Fibroblast of lung (primary cell): ENCODE measurements at regions not wholly inside any gene's neighbourhood (a gene's known extent, or its start where the extent isn't known, plus 50 kb on each side); places are given as distances from the start of the nearest gene placed in this dataset.

ENCODE experiments used
- DNase-seq, 2 donors: peaks; one replicate each; pipeline versions ENCODE4 v3.0.0 to v3.0.0-alpha.2; 2010; ENCODE audit warnings: low read depth in 2 of 2
- H2AFZ ChIP-seq: 2 replicates; pipeline ENCODE4 v1.5.1; 2012; ENCODE audit warnings: low read length, control low read depth, inconsistent platforms
- H3K27ac ChIP-seq: 2 replicates; pipeline ENCODE4 v1.5.1; 2011; ENCODE audit warnings: low read length, control low read depth; ENCODE audit not compliant: insufficient read depth
- H3K27me3 ChIP-seq: 2 replicates; pipeline ENCODE4 v1.5.1; 2011; ENCODE audit warnings: mild to moderate bottlenecking, low read length; ENCODE audit not compliant: control insufficient read depth, insufficient read depth
- H3K36me3 ChIP-seq: 2 replicates; pipeline ENCODE4 v1.5.1; 2011; ENCODE audit warnings: low read length; ENCODE audit not compliant: control insufficient read depth, insufficient read depth
- H3K4me1 ChIP-seq: 2 replicates; pipeline ENCODE4 v1.5.1; 2011; ENCODE audit warnings: low read length; ENCODE audit not compliant: control insufficient read depth, insufficient read depth; ENCODE audit errors: extremely low read depth
- H3K4me2 ChIP-seq: 2 replicates; pipeline ENCODE4 v1.5.1; 2011; ENCODE audit warnings: low read length, control low read depth; ENCODE audit not compliant: insufficient read depth; ENCODE audit errors: extremely low read depth
- H3K4me3 ChIP-seq, 4 experiments: fragments of 200-600 bp in 1 of 4; sonication (generic) in 1 of 4; replicated peaks in 1 of 4; 2 replicates each; pipeline ENCODE4 v1.5.1; 2011 to 2016; ENCODE audit warnings: low read length in 4 of 4, low read depth in 3 of 4, mild to moderate bottlenecking in 3 of 4, control low read depth in 2 of 4, inconsistent platforms in 1 of 4, mixed read lengths in 1 of 4; ENCODE audit not compliant: insufficient read depth in 1 of 4; ENCODE audit errors: control extremely low read depth in 1 of 4
- H3K79me2 ChIP-seq: 2 replicates; pipeline ENCODE4 v1.5.1; 2012; ENCODE audit warnings: mild to moderate bottlenecking, low read length, inconsistent platforms; ENCODE audit not compliant: control insufficient read depth, insufficient read depth
- H3K9ac ChIP-seq: 2 replicates; pipeline ENCODE4 v1.5.1; 2011; ENCODE audit warnings: mild to moderate bottlenecking, low read length, control low read depth; ENCODE audit not compliant: insufficient read depth
- H3K9me3 ChIP-seq: 2 replicates; pipeline ENCODE4 v1.5.1; 2012; ENCODE audit warnings: low read depth, low read length; ENCODE audit not compliant: control insufficient read depth, insufficient read depth
- H4K20me1 ChIP-seq: 2 replicates; pipeline ENCODE4 v1.5.1; 2011; ENCODE audit warnings: low read length; ENCODE audit not compliant: control insufficient read depth, insufficient read depth; ENCODE audit errors: extremely low read depth
- EZH2 ChIP-seq: IDR thresholded peaks from 2 replicates; pipeline ENCODE4 v1.5.1; 2012; ENCODE audit warnings: low read length, control low read depth, mild to moderate bottlenecking; ENCODE audit errors: missing control alignments
- TF ChIP-seq, protein P1 (sequence below), 2 donors: IDR thresholded peaks in 1 of 2; conservative IDR thresholded peaks in 1 of 2; 1 replicate in 1 of 2; 2 replicates in 1 of 2; pipeline ENCODE4 v1.5.1; 2011 to 2012; ENCODE audit warnings: low read length in 2 of 2, control low read depth in 1 of 2, inconsistent platforms in 1 of 2, low read depth in 1 of 2, mild to moderate bottlenecking in 1 of 2

DNA sequence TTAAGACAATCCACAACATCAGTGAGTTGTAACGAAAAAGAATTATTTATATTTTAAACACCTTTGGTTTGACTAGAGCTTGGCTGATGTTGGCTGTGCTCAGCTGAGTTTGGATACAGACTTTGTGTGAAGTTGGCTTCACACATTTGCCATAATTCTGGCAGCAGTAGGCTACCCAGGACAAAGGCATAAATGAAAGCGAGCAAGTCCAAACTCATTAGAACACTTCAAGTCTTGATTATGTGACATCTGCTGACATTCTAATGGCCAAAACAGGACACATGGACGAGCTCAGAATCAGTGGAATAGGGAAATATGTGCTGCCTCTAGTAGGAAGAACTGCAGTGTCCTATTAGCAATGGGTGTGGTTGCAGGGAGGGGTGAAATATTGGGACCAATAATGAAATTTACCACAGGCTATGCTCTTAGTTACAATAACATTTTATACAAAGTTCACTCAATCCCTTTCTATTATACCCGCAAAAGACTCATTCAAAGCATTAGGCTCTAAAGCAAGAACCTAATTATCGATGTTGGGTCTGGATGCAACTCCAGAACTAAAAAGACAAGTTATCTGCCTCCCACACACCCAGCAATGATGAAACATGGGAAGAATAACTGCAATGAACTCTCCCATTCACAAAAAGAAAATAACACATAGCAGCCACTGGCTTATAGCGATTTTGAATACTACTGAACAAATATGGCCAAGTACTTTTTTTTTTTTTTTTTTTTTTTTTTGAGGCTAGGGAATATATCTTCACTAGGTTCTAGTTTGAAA lies 493.9 kb upstream of the RASGRP1 start:
- no peak for TF ChIP-seq EZH2
- TF ChIP-seq, protein P1, sequence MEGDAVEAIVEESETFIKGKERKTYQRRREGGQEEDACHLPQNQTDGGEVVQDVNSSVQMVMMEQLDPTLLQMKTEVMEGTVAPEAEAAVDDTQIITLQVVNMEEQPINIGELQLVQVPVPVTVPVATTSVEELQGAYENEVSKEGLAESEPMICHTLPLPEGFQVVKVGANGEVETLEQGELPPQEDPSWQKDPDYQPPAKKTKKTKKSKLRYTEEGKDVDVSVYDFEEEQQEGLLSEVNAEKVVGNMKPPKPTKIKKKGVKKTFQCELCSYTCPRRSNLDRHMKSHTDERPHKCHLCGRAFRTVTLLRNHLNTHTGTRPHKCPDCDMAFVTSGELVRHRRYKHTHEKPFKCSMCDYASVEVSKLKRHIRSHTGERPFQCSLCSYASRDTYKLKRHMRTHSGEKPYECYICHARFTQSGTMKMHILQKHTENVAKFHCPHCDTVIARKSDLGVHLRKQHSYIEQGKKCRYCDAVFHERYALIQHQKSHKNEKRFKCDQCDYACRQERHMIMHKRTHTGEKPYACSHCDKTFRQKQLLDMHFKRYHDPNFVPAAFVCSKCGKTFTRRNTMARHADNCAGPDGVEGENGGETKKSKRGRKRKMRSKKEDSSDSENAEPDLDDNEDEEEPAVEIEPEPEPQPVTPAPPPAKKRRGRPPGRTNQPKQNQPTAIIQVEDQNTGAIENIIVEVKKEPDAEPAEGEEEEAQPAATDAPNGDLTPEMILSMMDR (conservative IDR thresholded peaks at IDR 0.05 in 1 of 2, IDR thresholded peaks at IDR 0.05 in 1 of 2; ENCODE audit: low read depth in 1 of 2, low read length in 2 of 2): no peak
- no peaks in the 10 kb centered on the region for H3K4me1 ChIP-seq
- H3K4me2 ChIP-seq: no peak overlapping the region
- DNase-seq: no peak
- H3K36me3 ChIP-seq: no peaks in the 10 kb centered on the region
- no peak overlapping the region for H3K27ac ChIP-seq
- no peaks in the 10 kb centered on the region for H3K27me3 ChIP-seq
- H3K9ac ChIP-seq: no peak overlapping the region
- no peaks in the 10 kb centered on the region for H4K20me1 ChIP-seq
- H3K9me3 ChIP-seq: no peaks in the 10 kb centered on the region
- no peak overlapping the region for H2AFZ ChIP-seq
- no peaks in the 10 kb centered on the region for H3K79me2 ChIP-seq
- H3K4me3 ChIP-seq: no peak overlapping the region

DNA sequence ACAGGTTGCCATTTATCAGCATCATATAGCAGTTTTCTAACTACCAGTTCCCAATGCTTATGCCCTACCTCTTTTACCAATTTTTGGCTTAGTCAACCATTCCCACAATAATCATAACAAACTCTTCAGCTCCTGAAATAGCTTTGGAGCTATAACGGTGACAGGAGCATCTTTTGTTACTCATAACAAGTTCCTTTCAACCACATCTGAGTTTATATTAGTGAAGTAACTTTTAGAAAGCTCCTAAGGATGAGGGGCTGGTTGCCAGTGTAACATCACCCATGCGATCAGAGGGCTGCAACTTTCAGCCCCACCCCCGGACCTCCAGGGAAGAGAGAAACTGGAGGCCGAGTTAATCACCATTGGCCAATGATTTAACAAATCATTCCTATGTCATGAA lies 495.3 kb upstream of the RASGRP1 start:
- Histone ChIP-seq H3K4me1 (no peaks in the 10 kb centered on the region), H3K36me3 (no peaks in the 10 kb centered on the region), H3K9me3 (no peaks in the 10 kb centered on the region), H4K20me1 (no peaks in the 10 kb centered on the region), H3K27ac (no peak overlapping the region), H3K79me2 (no peaks in the 10 kb centered on the region), H3K9ac (no peak overlapping the region), H3K4me3 (no peak overlapping the region), H3K27me3 (no peaks in the 10 kb centered on the region), H2AFZ (no peak overlapping the region), H3K4me2 (no peak overlapping the region)
- peak in 1 of 2 donors; percentile 50 for DNase-seq
- TF ChIP-seq, protein P1 (conservative IDR thresholded peaks at IDR 0.05 in 1 of 2, IDR thresholded peaks at IDR 0.05 in 1 of 2; ENCODE audit: low read depth in 1 of 2, low read length in 2 of 2): no peak
- no peak for TF ChIP-seq EZH2

DNA sequence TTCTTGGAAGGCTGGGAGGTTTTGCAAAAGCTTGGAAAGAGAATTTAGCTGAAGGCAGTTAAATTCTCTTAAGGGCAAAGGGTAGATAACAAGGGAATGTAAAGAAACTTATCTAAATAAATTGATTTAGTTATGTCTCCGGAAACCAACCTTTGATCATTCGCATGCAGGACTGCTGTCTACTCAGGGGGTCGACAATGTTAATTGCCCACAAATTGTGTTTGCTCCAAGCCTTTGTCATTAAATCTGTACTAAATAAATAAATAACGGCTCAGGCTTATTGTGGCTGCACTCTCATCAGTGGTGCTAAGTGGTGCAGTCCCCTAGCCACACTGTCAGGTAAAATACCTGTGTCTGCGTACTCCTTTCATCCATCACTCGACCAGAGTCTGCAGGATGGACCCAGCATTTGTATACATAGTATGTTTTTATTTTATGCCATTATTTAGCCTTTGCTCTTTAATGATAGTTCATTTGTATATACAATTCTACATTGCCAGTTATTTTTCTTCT lies 497.4 kb upstream of the RASGRP1 start:
- H3K4me1 ChIP-seq: no peaks in the 10 kb centered on the region
- H3K27me3 ChIP-seq: no peaks in the 10 kb centered on the region
- no peaks in the 10 kb centered on the region for H4K20me1 ChIP-seq
- no peak overlapping the region for H3K4me3 ChIP-seq
- H3K79me2 ChIP-seq: no peaks in the 10 kb centered on the region
- no peaks in the 10 kb centered on the region for H3K36me3 ChIP-seq
- no peak overlapping the region for H3K9ac ChIP-seq
- H3K27ac ChIP-seq: no peak overlapping the region
- no peaks in the 10 kb centered on the region for H3K9me3 ChIP-seq
- H2AFZ ChIP-seq: no peak overlapping the region
- TF ChIP-seq EZH2: no peak
- TF ChIP-seq, protein P1 (conservative IDR thresholded peaks at IDR 0.05 in 1 of 2, IDR thresholded peaks at IDR 0.05 in 1 of 2; ENCODE audit: low read depth in 1 of 2, low read length in 2 of 2): no peak
- no peak overlapping the region for H3K4me2 ChIP-seq
- DNase-seq: no peak
